HepG2 (cell line): ENCODE measurements at regions not wholly inside any gene's neighbourhood (a gene's known extent, or its start where the extent isn't known, plus 50 kb on each side); places are given as distances from the start of the nearest gene placed in this dataset.

Source experiments
- ATAC-seq: fragments of 200-7000 bp; cut with Tn5 transposase; 3 replicates; pipeline ENCODE4 v1.9.1; 2020; ENCODE audit warnings: mild to moderate bottlenecking, moderate library complexity
- BruUV-seq: library from RNA; stranded (reverse); fragments of 400-500 nt; replicated peaks from 2 replicates; lab custom pipeline; 2021; lab: Mats Ljungman, UMichigan
- CTCF ChIA-PET: fragments of 300-600 bp; formaldehyde crosslinking; extraction: SDS; loops from one replicate; lab custom pipeline; 2021; ENCODE audit warnings: low total read pairs, inconsistent platforms, low intra/inter-chr PET ratio; lab: Yijun Ruan, JAX
- POLR2A ChIA-PET: fragments of 350-600 bp; sonication (Branson Sonifier 250); formaldehyde crosslinking; loops from one replicate; lab custom pipeline; 2020; ENCODE audit warnings: antibody characterized with exemption, inconsistent platforms; lab: Yijun Ruan, JAX
- DNase-seq: peaks from one replicate; pipeline ENCODE4 v3.0.0-alpha.2; 2015; ENCODE audit warnings: low spot score
- FAIRE-seq: peaks from 3 replicates; lab custom pipeline; 2011; peaks lifted over from hg19 to GRCh38; lab: Jason Lieb, UNC
- H2AFZ ChIP-seq: one replicate; pipeline ENCODE4 v1.6.1; 2011; ENCODE audit warnings: low read length, inconsistent platforms
- H3K27ac ChIP-seq: fragments of 300-600 bp; 3 replicates; pipeline ENCODE4 v1.8.0; 2011; ENCODE audit warnings: mixed run types, mild to moderate bottlenecking, mixed read lengths, low read length, inconsistent platforms; ENCODE audit not compliant: insufficient read depth; ENCODE audit errors: extremely low read length
- H3K27me3 ChIP-seq, 2 experiments: fragments of 200-600 bp in 1 of 2; 2 replicates in 1 of 2; 3 replicates in 1 of 2; pipeline versions ENCODE4 v1.6.0 to v1.8.0; 2011; ENCODE audit warnings: low read length in 2 of 2, mild to moderate bottlenecking in 2 of 2, moderate library complexity in 2 of 2, inconsistent platforms in 1 of 2; ENCODE audit not compliant: insufficient read depth in 2 of 2, control insufficient read depth in 1 of 2
- H3K36me3 ChIP-seq, 2 experiments: fragments of 200-600 bp in 1 of 2; replicated peaks in 1 of 2; 2 replicates in 1 of 2; 3 replicates in 1 of 2; pipeline versions ENCODE4 v1.5.1 to v1.8.0; 2011; ENCODE audit warnings: low read length in 2 of 2, inconsistent platforms in 1 of 2; ENCODE audit not compliant: insufficient read depth in 2 of 2, control insufficient read depth in 1 of 2
- H3K4me1 ChIP-seq: 2 replicates; pipeline ENCODE4 v1.5.1; 2012; ENCODE audit warnings: low read length, inconsistent platforms; ENCODE audit not compliant: insufficient read depth
- H3K4me2 ChIP-seq: 2 replicates; pipeline ENCODE4 v1.6.0; 2011; ENCODE audit warnings: low read depth, low read length, inconsistent platforms
- H3K4me3 ChIP-seq, 3 experiments: fragments of 200-600 bp in 1 of 3; sonication (generic), shearing (Covaris generic) in 1 of 3; replicated peaks in 1 of 3; 2 replicates each; pipeline ENCODE4 v1.5.1; 2011 to 2016; ENCODE audit warnings: low read length in 3 of 3, inconsistent platforms in 2 of 3, low read depth in 2 of 3, mild to moderate bottlenecking in 2 of 3, control low read depth in 1 of 3, mixed read lengths in 1 of 3; ENCODE audit not compliant: insufficient read depth in 1 of 3
- H3K79me2 ChIP-seq: one replicate; pipeline ENCODE4 v1.6.1; 2011; ENCODE audit warnings: low read length, inconsistent platforms; ENCODE audit not compliant: insufficient read depth
- H3K9ac ChIP-seq: 2 replicates; pipeline ENCODE4 v1.6.0; 2011; ENCODE audit warnings: mild to moderate bottlenecking, low read depth, low read length, inconsistent platforms; ENCODE audit not compliant: insufficient read depth
- H3K9me3 ChIP-seq: 2 replicates; pipeline ENCODE4 v1.5.1; 2012; ENCODE audit warnings: mild to moderate bottlenecking, low read length
- H4K20me1 ChIP-seq: 2 replicates; pipeline ENCODE4 v1.6.0; 2011; ENCODE audit warnings: inconsistent platforms, mild to moderate bottlenecking, low read length, moderate library complexity; ENCODE audit not compliant: insufficient read depth
- DNMT1 ChIP-seq: sonication (generic); formaldehyde crosslinking; IDR thresholded peaks from 2 replicates; pipeline ENCODE4 v1.5.1; 2020; ENCODE audit warnings: mild to moderate bottlenecking, missing genetic modification reagents
- FOXO4 ChIP-seq: sonication (generic); formaldehyde crosslinking; conservative IDR thresholded peaks from 2 replicates; pipeline ENCODE4 v1.8.1; 2023; ENCODE audit warnings: missing genetic modification reagents
- NFAT5 ChIP-seq: sonication (generic); formaldehyde crosslinking; IDR thresholded peaks from 2 replicates; pipeline ENCODE4 v1.4.0; 2020; ENCODE audit warnings: missing genetic modification reagents
- STAT6 ChIP-seq: sonication (generic); formaldehyde crosslinking; IDR thresholded peaks from 2 replicates; pipeline ENCODE4 v1.4.0; 2020; ENCODE audit warnings: missing genetic modification reagents, mild to moderate bottlenecking, borderline replicate concordance
- THAP11 ChIP-seq: IDR thresholded peaks from 2 replicates; pipeline ENCODE4 v1.6.1; 2016; ENCODE audit warnings: missing biosample characterization, missing genetic modification reagents
- ZNF513 ChIP-seq: sonication (generic); formaldehyde crosslinking; conservative IDR thresholded peaks from 2 replicates; pipeline ENCODE4 v1.5.0; 2020; ENCODE audit warnings: missing genetic modification reagents
- ZNF839 ChIP-seq: sonication (generic); formaldehyde crosslinking; IDR thresholded peaks from 2 replicates; pipeline ENCODE4 v1.4.0; 2020; ENCODE audit warnings: missing genetic modification reagents, mild to moderate bottlenecking, borderline replicate concordance
- ZNF879 ChIP-seq: sonication (generic); formaldehyde crosslinking; IDR thresholded peaks from 2 replicates; pipeline ENCODE4 v1.8.1; 2023; ENCODE audit warnings: missing genetic modification reagents
- WGBS: methylation state at CpG from one replicate; pipeline ENCODE4 v1.1.6; 2017; ENCODE audit warnings: low lambda C conversion rate; 5-methylcytosine and 5-hydroxymethylcytosine counted together
- in situ Hi-C: cut with HindIII; loops from 2 replicates; pipeline ENCODE4 v1.10.0; 2017; ENCODE audit warnings: low pct_unique_long_range_greater_than_20kb; ENCODE audit not compliant: extremely low pct_ligation_motif_present
- intact Hi-C: fragments of 100-400 bp; cut with micrococcal nuclease; formaldehyde crosslinking; loops from one replicate; pipeline ENCODE4 v1.10.0; 2022; ENCODE audit not compliant: unreplicated experiment

- Histone ChIP-seq H4K20me1 (no peaks in the 10 kb centered on the region), H3K4me1 (0 out of 2 replicates have a peak, but pooled peaks cover 7% of the 10 kb centered on the region), H3K4me3 (no peak overlapping the region), H3K27ac (no peak overlapping the region), H2AFZ (peak overlapping the region; percentile 2), H3K4me2 (no peak overlapping the region), H3K79me2 (no peaks in the 10 kb centered on the region), H3K36me3 (no peaks in the 10 kb centered on the region), H3K27me3 (0 out of 5 replicates have a peak, but pooled peaks cover 0 to 8% of the 10 kb centered on the region in 2 experiments), H3K9me3 (no peaks in the 10 kb centered on the region), H3K9ac (no peak overlapping the region)
- BruUV-seq: no TSS peak
- in situ Hi-C loops: no loop called here
- no peak for DNase-seq
- CTCF ChIA-PET: no interaction called here
- no peak for ATAC-seq
- intact Hi-C loops: no loop called here
- POLR2A ChIA-PET: no interaction called here
- no peak for FAIRE-seq
- 4% methylated on average over 1 of the region's 1 CpG for WGBS
- no peak for TF ChIP-seq ZNF839 (CRISPR knock-in tag)
- no peak for TF ChIP-seq DNMT1 (CRISPR knock-in tag)
- TF ChIP-seq FOXO4 (CRISPR knock-in tag): no peak
- TF ChIP-seq STAT6 (CRISPR knock-in tag): no peak
- no peak for TF ChIP-seq ZNF513 (CRISPR knock-in tag)
- TF ChIP-seq THAP11 (CRISPR knock-in tag): no peak
- no peak for TF ChIP-seq ZNF879 (CRISPR knock-in tag)
- no peak for TF ChIP-seq NFAT5
These were observed 953.5 kb downstream of the CDH11 start for GRCh38 chr16:64168371-64168770.
